GM21515 (cell line): ENCODE measurements at regions not wholly inside any gene's neighbourhood (a gene's known extent, or its start where the extent isn't known, plus 50 kb on each side); places are given as distances from the start of the nearest gene placed in this dataset.
"Not testable (repeated sequence)": the region's sequence is repeated elsewhere in the genome, so short reads cannot be mapped to it uniquely, and the experiment has no call there.

Experiments used
- ATAC-seq: cut with Tn5 transposase; IDR thresholded peaks from one replicate; pipeline ENCODE4 v1.9.1; 2021; ENCODE audit not compliant: unreplicated experiment

- ATAC-seq = no peak
Observed at GRCh38 chr5:87042554-87042953, 225.1 kb upstream of the RASA1 start.

GRCh38 chr5:87048156-87048555 is 219.5 kb upstream of the RASA1 start:
- ATAC-seq = no peak

GRCh38 chr5:87049012-87049411 is 218.7 kb upstream of the RASA1 start:
- ATAC-seq = not testable (repeated sequence)

- no peak for ATAC-seq
Observed at GRCh38 chr5:87051502-87052113, 216.1 kb upstream of the RASA1 start.

GRCh38 chr5:87053146-87053545 is 214.5 kb upstream of the RASA1 start:
- no peak for ATAC-seq

GRCh38 chr5:87054821-87055220 is 212.9 kb upstream of the RASA1 start:
- ATAC-seq = no peak

- no peak for ATAC-seq
Observed at GRCh38 chr5:87061046-87061445, 206.6 kb upstream of the RASA1 start.

- ATAC-seq = no peak
Observed at GRCh38 chr5:87069311-87069710, 198.4 kb upstream of the RASA1 start.

GRCh38 chr5:87069974-87070608 is 197.6 kb upstream of the RASA1 start:
- peak; percentile 71 for ATAC-seq

- no peak for ATAC-seq
Observed at GRCh38 chr5:87074072-87074471, 193.6 kb upstream of the RASA1 start.

DNA sequence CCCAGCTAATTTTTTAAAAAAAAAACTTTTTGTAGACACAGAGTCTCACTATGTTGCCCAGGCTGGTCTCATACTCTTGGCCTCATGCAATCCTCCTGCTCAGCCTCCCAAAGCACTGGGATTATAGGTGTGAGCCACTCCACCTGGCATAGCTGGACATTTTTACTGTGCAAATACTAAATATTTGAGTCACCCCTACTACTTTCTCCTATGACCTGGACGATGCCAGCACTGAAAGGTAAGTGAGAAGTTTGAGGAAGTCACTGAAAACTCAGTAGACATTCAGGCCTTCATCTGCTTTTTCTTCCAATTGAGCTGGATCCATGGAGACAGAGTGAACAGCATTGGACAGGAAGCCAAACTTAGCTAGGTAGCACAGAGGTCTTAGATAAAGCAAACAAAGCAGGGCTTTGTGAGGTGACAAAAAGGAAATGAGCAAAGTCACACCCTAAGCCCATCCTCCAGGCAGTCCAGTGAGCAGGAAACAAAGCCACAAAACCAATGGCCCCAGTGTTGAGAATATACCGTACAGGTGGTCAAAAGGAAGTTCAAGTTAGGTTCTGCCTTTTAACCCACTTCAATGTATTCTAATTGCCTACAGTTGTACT is 192.6 kb upstream of the RASA1 start:
- ATAC-seq = peak; percentile 97

- ATAC-seq = no peak
Observed at GRCh38 chr5:87076411-87076810, 191.3 kb upstream of the RASA1 start.

- no peak for ATAC-seq
Observed at GRCh38 chr5:87076931-87077330, 190.8 kb upstream of the RASA1 start.

DNA sequence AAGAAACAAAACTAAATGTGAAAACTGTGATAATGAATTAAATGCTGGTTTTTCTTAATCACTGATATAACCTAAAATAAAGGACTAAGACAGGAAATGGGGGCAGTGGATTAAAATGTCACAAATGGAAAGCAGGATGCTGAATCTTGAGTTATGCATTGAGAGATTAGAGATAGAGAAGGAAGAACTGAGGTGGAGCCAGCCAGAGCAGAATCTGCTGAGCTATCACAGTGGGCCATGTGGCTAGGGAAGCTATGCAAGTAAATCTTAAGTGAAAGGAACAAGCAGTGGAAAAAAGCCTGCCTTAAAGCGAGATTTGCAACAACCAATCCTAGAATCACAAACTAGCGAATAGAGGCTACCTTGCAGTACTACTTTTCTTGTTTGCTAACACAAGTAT is 188.5 kb upstream of the RASA1 start:
- ATAC-seq = no peak

GRCh38 chr5:87081016-87081415 is 186.7 kb upstream of the RASA1 start:
- no peak for ATAC-seq

DNA sequence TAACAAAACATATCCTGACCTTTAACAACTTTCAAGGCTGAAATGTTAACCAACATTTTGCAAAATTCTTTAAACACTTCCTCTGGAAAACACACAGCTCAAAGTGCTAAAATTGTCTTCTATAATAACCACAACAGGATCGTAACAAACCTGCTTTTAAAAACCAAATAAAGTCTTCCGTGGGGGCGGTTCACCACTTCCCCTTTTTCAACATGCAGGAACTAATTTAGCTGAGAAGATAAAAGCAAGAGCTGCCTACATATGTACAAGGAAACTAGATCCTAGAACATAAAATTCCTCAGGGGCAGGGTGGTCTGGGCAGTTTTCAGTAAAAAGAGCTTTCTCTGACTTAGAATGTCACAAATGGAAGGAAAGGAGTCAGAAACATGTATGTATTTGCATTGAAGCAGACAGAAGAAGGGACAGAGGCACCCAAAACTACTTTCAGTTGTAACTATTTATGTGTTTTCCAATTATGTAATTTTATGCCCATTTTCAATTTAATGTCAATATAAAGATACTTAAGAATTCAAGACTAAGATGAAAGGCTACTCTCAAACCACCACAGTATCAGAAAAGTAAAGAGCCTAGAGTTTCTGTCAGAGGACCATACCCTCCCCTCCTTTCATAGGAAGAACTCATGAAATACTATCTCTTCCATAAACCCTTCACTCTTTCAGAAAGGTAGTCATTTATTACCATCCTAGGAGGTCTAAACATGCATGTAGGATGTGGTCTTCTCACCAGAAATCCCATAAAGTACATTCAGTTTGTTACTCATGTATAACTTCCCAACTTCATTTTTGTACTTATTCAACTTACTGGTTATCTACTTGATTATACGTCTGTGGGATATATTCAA is 185.9 kb upstream of the RASA1 start:
- ATAC-seq = peak; percentile 93

DNA sequence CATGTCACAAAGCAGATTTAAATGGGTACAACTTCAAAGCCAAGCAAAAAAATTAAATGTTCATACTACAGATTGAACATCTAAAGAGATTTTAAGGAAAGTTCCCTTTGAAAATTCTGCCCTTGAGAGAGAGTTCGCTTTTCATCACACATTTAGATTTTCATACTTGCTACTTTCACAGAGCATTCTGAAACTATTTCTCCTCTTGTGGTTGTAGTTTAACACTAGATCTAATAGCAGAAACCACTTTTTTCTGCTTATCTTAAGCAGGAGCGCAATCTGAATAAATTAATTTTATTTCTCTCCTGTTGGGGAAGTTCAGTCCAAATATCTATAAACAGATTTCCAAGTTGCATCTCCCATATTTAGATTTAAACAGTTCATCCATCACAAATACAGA is 173.3 kb upstream of the RASA1 start:
- no peak for ATAC-seq

DNA sequence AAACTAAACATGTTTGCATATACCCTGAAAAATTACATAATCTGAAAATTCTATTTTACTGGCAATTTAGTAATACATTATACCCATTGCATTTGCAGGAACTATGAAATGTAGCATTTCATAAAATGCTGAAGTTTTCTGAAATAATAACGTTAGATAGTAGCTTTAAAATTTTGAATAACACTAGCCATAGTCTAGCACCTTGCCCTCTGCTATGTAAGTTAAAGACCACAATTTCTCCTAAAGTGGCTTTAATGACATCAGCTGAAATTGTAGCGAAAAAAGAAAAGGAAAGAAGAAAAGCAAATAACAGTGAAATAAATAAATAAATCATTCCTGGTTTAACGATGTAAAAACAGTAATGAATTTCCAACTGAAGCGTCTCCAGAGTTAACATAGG is 172.8 kb upstream of the RASA1 start:
- no peak for ATAC-seq

DNA sequence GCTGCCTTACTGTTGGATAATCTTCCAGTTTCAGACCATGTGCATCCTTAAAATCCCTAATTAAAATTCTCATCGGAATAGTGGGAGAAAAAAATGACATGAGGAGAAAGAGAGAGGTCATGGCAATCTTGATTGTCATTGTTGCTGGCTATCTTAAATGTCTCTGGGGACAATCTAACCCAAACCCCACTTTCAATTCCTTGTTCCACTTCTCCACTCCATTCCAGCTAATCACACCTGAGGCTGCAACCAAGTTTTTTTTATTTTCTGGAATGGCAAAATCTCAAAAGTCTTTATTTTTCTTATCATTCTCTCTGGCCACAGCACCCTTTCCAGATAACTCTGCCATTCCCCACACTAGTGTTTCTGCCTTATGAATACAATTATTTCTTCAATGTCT is 171.9 kb upstream of the RASA1 start:
- ATAC-seq = no peak

- ATAC-seq = no peak
Observed at GRCh38 chr5:87097664-87098063, 170.0 kb upstream of the RASA1 start.

- ATAC-seq = no peak
Observed at GRCh38 chr5:87099291-87099839, 168.3 kb upstream of the RASA1 start.
